ENCODE measurements at regions not wholly inside any gene's neighbourhood (a gene's known extent, or its start where the extent isn't known, plus 50 kb on each side); places are given as distances from the start of the nearest gene placed in this dataset.
"Not testable (repeated sequence)": the region's sequence is repeated elsewhere in the genome, so short reads cannot be mapped to it uniquely, and the experiment has no call there.

DNA sequence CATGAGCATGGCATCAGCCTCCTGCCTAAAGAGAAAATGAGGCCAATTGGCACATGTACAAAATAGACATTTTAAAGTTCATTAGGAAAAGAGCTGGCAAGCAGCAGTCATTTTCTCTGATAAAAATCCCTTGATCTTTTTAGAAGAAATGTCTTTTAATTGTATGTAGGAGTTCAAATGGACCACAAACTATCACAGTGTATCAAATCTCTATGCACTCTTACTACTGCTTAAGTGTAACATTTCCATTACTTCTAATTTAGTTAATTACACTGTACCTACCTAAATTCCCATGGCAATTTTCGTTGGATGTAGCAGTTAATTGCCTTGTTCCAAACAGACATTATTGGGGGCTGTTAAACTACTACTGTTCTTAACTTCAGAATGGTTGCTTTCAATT, 233.7 kb upstream of the TECRL start:
- CTCF ChIA-PET (ENCODE audit: low intra/inter-chr PET ratio, low total read pairs), result no interaction called here
- intact Hi-C loops (cut with micrococcal nuclease; ENCODE audit: unreplicated experiment) (no loop called here), in situ Hi-C loops (cut with HindIII; ENCODE audit: extremely low pct_ligation_motif_present, low pct_unique_long_range_greater_than_20kb) (no loop called here)
- Histone ChIP-seq H3K27ac (ENCODE audit: extremely low read length, insufficient read depth, low read length) (no peak overlapping the region), H4K20me1 (ENCODE audit: insufficient read depth, low read length) (no peaks in the 10 kb centered on the region), H3K4me2 (ENCODE audit: low read depth, low read length) (no peak overlapping the region), H3K4me1 (ENCODE audit: insufficient read depth, low read length) (no peaks in the 10 kb centered on the region), H3K79me2 (ENCODE audit: insufficient read depth, low read length) (no peaks in the 10 kb centered on the region), H3K36me3 (replicated peaks in 1 of 2; ENCODE audit: control insufficient read depth in 1 of 2, insufficient read depth in 2 of 2, low read length in 2 of 2) (no peaks in the 10 kb centered on the region), H2AFZ (ENCODE audit: low read length) (no peak overlapping the region), H3K4me3 (replicated peaks in 1 of 3; ENCODE audit: insufficient read depth in 1 of 3, low read depth in 2 of 3, low read length in 3 of 3) (no peak overlapping the region), H3K9me3 (ENCODE audit: low read length) (no peaks in the 10 kb centered on the region), H3K9ac (ENCODE audit: insufficient read depth, low read depth, low read length) (no peak overlapping the region), H3K27me3 (ENCODE audit: control insufficient read depth in 1 of 2, insufficient read depth in 2 of 2, low read length in 2 of 2) (no peaks in the 10 kb centered on the region)
- DNase-seq (ENCODE audit: low spot score) (no peak), FAIRE-seq (no peak), ATAC-seq (no peak)
- TF ChIP-seq HDAC2 (CRISPR knock-in tag; IDR thresholded peaks at IDR 0.05) (no peak), ZNF782 (CRISPR knock-in tag; IDR thresholded peaks at IDR 0.05; ENCODE audit: borderline replicate concordance) (no peak), ZNF598 (CRISPR knock-in tag; IDR thresholded peaks at IDR 0.05; ENCODE audit: borderline replicate concordance) (no peak), MEIS2 (CRISPR knock-in tag; IDR thresholded peaks at IDR 0.05) (no peak)
- POLR2A ChIA-PET, result no interaction called here
- BruUV-seq (replicated peaks), result no TSS peak
- WGBS (ENCODE audit: low lambda C conversion rate), result 0% methylated on average over 1 of the region's 1 CpG

DNA sequence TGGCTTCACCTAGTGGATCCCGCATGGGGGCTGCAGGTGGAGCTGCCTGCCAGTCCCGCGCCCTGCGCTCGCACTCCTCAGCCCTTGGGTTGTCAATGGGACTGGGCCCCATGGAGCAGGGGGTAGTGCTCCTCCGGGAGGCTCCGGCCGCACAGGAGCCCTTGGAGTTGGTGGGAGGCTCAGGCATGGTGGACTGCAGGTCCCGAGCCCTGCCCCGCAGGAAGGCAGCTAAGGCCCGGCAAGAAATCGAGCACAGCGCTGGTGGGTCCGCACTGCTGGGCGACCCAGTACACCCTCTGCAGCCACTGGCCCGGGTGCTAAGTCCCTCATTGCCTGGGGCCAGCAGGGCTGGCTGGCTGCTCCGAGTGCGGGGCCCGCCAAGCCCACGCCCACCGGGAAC, 231.2 kb upstream of the TECRL start:
- 83% methylated on average over 6 of the region's 21 CpGs for WGBS (ENCODE audit: low lambda C conversion rate)
- in situ Hi-C loops (cut with HindIII; ENCODE audit: extremely low pct_ligation_motif_present, low pct_unique_long_range_greater_than_20kb); intact Hi-C loops (cut with micrococcal nuclease; ENCODE audit: unreplicated experiment); H2AFZ ChIP-seq (ENCODE audit: low read length); DNase-seq (ENCODE audit: low spot score); H3K27me3 ChIP-seq (ENCODE audit: control insufficient read depth in 1 of 2, insufficient read depth in 2 of 2, low read length in 2 of 2); H3K79me2 ChIP-seq (ENCODE audit: insufficient read depth, low read length); H3K27ac ChIP-seq (ENCODE audit: extremely low read length, insufficient read depth, low read length); H4K20me1 ChIP-seq (ENCODE audit: insufficient read depth, low read length); H3K9me3 ChIP-seq (ENCODE audit: low read length); CTCF ChIA-PET (ENCODE audit: low intra/inter-chr PET ratio, low total read pairs); POLR2A ChIA-PET; H3K9ac ChIP-seq (ENCODE audit: insufficient read depth, low read depth, low read length); FAIRE-seq; ATAC-seq; H3K4me2 ChIP-seq (ENCODE audit: low read depth, low read length); H3K4me3 ChIP-seq (replicated peaks in 1 of 3; ENCODE audit: insufficient read depth in 1 of 3, low read depth in 2 of 3, low read length in 3 of 3); BruUV-seq (replicated peaks); H3K36me3 ChIP-seq (replicated peaks in 1 of 2; ENCODE audit: control insufficient read depth in 1 of 2, insufficient read depth in 2 of 2, low read length in 2 of 2); H3K4me1 ChIP-seq (ENCODE audit: insufficient read depth, low read length): not testable (repeated sequence)

All from HepG2 (cell line).